Gastrocnemius medialis (tissue), 4 donors: ENCODE measurements at regions not wholly inside any gene's neighbourhood (a gene's known extent, or its start where the extent isn't known, plus 50 kb on each side); places are given as distances from the start of the nearest gene placed in this dataset.
"Not testable (repeated sequence)": the region's sequence is repeated elsewhere in the genome, so short reads cannot be mapped to it uniquely, and the experiment has no call there.

Experiments
- ATAC-seq, 2 donors: fragments of 150-250 bp; one replicate each; pipeline ENCODE4 v1.9.1; 2016
- DNase-seq, 2 donors: peaks; one replicate each; pipeline ENCODE4 v3.0.0-alpha.2; 2019
- H3K27ac ChIP-seq, 4 donors: fragments of 200-600 bp; sonication (generic); 1 replicate in 1 of 4; 2 replicates in 3 of 4; pipeline ENCODE4 v1.5.1; 2016 to 2018; ENCODE audit warnings: mild to moderate bottlenecking in 2 of 4, moderate library complexity in 1 of 4
- H3K27me3 ChIP-seq, 3 donors: fragments of 200-600 bp; sonication (generic) in 2 of 3; 1 replicate in 1 of 3; 2 replicates in 2 of 3; pipeline versions ENCODE4 v1.5.1 to v1.6.0; 2016 to 2019; ENCODE audit warnings: mild to moderate bottlenecking in 1 of 3, moderate library complexity in 1 of 3
- H3K36me3 ChIP-seq, 2 donors: fragments of 200-600 bp; sonication (generic) in 1 of 2; one replicate each; pipeline ENCODE4 v1.5.1; 2017 to 2018
- H3K4me1 ChIP-seq, 2 donors: fragments of 200-600 bp; sonication (generic) in 1 of 2; one replicate each; pipeline ENCODE4 v1.5.1; 2016 to 2017; ENCODE audit warnings: mild to moderate bottlenecking in 2 of 2
- H3K4me3 ChIP-seq, 4 donors: fragments of 200-600 bp; sonication (generic) in 3 of 4; 1 replicate in 1 of 4; 2 replicates in 3 of 4; pipeline ENCODE4 v1.5.1; 2016 to 2019; ENCODE audit warnings: mild to moderate bottlenecking in 2 of 4
- H3K9me3 ChIP-seq, 3 donors: fragments of 200-600 bp; sonication (generic) in 2 of 3; 1 replicate in 1 of 3; 2 replicates in 2 of 3; pipeline ENCODE4 v1.5.1; 2016 to 2019
- POLR2A ChIP-seq, 2 donors: fragments of 450-650 bp; IDR thresholded peaks; one replicate each; pipeline ENCODE4 v1.6.1; 2017; ENCODE audit warnings: antibody characterized with exemption in 2 of 2, mild to moderate bottlenecking in 2 of 2, moderate library complexity in 2 of 2
- in situ Hi-C, 4 donors: fragments of 200-750 bp; cut with MboI; loops; one replicate each; pipeline versions ENCODE4 v1.15.0 to v1.8.0; 2017; ENCODE audit warnings: low sequenced_read_pairs in 4 of 4
- intact Hi-C: fragments of 100-400 bp; cut with DNase I; formaldehyde crosslinking; loops from one replicate; pipeline ENCODE4 v1.15.1; 2023; ENCODE audit warnings: low total_unique reads
- TF ChIP-seq, protein P1 (sequence below), 5 experiments: fragments of 450-650 bp in 3 of 5; fragments of 200-600 bp in 2 of 5; sonication (generic) in 2 of 5; IDR thresholded peaks in 4 of 5; conservative IDR thresholded peaks in 1 of 5; 1 replicate in 4 of 5; 2 replicates in 1 of 5; pipeline ENCODE4 v1.5.1; 2016 to 2019; ENCODE audit warnings: antibody characterized with exemption in 5 of 5, mild to moderate bottlenecking in 3 of 5, moderate library complexity in 3 of 5

DNA sequence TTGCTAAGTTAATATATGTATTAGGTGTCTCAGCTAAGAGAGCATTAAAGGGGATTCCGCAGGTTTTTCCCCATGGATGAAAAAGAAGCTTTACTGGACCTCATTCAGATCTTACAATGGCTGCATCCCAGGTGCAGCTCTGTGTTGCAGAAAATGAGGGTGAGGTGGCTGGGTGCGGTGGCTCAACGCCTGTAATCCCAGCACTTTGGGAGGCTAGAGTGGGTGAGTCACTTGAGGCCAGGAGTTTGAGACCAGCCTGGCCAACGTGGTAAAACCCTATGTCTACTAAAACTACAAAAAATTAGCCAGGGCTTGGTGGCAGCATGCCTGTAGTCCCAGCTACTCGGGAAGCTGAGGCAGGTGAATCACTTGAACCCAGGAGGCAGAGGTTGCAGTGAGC lies 58.5 kb upstream of the MORC3 start:
- no peaks in the 10 kb centered on the region for H3K9me3 ChIP-seq
- peaks cover 4 to 8% of the 10 kb centered on the region in 2 donors for H3K4me1 ChIP-seq
- H3K27ac ChIP-seq: no peak overlapping the region
- intact Hi-C loops (loop anchor here (5.0 kb wide), 1 partner anchor 71 kb away; no protein-coding TSS in a partner anchor), in situ Hi-C loops (no loop called here)
- DNase-seq: no peak
- no peak overlapping the region for H3K4me3 ChIP-seq
- no peak for ATAC-seq
- H3K27me3 ChIP-seq: no peaks in the 10 kb centered on the region
- TF ChIP-seq POLR2A (IDR thresholded peaks at IDR 0.05): no peak
- TF ChIP-seq, protein P1, sequence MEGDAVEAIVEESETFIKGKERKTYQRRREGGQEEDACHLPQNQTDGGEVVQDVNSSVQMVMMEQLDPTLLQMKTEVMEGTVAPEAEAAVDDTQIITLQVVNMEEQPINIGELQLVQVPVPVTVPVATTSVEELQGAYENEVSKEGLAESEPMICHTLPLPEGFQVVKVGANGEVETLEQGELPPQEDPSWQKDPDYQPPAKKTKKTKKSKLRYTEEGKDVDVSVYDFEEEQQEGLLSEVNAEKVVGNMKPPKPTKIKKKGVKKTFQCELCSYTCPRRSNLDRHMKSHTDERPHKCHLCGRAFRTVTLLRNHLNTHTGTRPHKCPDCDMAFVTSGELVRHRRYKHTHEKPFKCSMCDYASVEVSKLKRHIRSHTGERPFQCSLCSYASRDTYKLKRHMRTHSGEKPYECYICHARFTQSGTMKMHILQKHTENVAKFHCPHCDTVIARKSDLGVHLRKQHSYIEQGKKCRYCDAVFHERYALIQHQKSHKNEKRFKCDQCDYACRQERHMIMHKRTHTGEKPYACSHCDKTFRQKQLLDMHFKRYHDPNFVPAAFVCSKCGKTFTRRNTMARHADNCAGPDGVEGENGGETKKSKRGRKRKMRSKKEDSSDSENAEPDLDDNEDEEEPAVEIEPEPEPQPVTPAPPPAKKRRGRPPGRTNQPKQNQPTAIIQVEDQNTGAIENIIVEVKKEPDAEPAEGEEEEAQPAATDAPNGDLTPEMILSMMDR (IDR thresholded peaks at IDR 0.05 in 4 of 5, conservative IDR thresholded peaks at IDR 0.05 in 1 of 5): no peak
- peaks cover 0 to 27% of the 10 kb centered on the region in 2 donors for H3K36me3 ChIP-seq

GRCh38 chr21:36263797-36264196 lies 56.2 kb upstream of the MORC3 start:
- in situ Hi-C loops: no loop called here
- Histone ChIP-seq H3K27me3 (no peaks in the 10 kb centered on the region), H3K9me3 (no peaks in the 10 kb centered on the region), H3K27ac (no peak overlapping the region), H3K4me3 (no peak overlapping the region), H3K36me3 (peaks cover 0 to 17% of the 10 kb centered on the region in 2 donors), H3K4me1 (peaks cover 4 to 8% of the 10 kb centered on the region in 2 donors)
- no peak for DNase-seq
- intact Hi-C loops: loop anchor here (5.0 kb wide), 1 partner anchor 69 kb away; no protein-coding TSS in a partner anchor
- TF ChIP-seq, protein P1 (IDR thresholded peaks at IDR 0.05 in 4 of 5, conservative IDR thresholded peaks at IDR 0.05 in 1 of 5): no peak
- TF ChIP-seq POLR2A (IDR thresholded peaks at IDR 0.05): no peak
- no peak for ATAC-seq

GRCh38 chr21:36265431-36265830 lies 54.6 kb upstream of the MORC3 start:
- TF ChIP-seq, protein P1 (IDR thresholded peaks at IDR 0.05 in 4 of 5, conservative IDR thresholded peaks at IDR 0.05 in 1 of 5): no peak
- in situ Hi-C loops: no loop called here
- intact Hi-C loops: no loop called here
- Histone ChIP-seq H3K27me3 (no peaks in the 10 kb centered on the region), H3K36me3 (peaks cover 0 to 17% of the 10 kb centered on the region in 2 donors), H3K4me3 (no peak overlapping the region), H3K27ac (no peak overlapping the region), H3K4me1 (peaks cover 0 to 4% of the 10 kb centered on the region in 2 donors), H3K9me3 (no peaks in the 10 kb centered on the region)
- DNase-seq (no peak), ATAC-seq (no peak)

DNA sequence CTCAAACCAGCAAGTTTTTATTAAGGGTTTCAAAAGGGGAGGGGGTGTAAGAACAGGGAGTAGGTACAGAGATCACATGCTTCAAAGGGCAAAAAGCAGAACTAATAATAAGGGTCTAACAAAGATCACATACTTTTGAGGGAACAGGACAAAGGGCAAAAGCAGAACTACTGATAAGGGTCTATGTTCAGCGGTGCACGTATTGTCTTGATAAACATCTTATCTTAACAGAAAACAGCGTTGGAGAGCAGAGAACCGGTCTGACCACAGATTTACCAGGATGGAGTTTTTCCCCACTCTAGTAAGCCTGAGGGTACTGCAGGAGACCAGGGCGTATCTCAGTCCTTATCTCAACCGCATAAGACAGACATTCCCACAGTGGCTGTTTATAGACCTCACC lies 52.2 kb upstream of the MORC3 start:
- H3K9me3 ChIP-seq, intact Hi-C loops, H3K4me3 ChIP-seq, in situ Hi-C loops, ATAC-seq, H3K27ac ChIP-seq, H3K4me1 ChIP-seq, DNase-seq, H3K27me3 ChIP-seq: not testable (repeated sequence)
- H3K36me3 ChIP-seq: peaks cover 0 to 14% of the 10 kb centered on the region in 2 donors

DNA sequence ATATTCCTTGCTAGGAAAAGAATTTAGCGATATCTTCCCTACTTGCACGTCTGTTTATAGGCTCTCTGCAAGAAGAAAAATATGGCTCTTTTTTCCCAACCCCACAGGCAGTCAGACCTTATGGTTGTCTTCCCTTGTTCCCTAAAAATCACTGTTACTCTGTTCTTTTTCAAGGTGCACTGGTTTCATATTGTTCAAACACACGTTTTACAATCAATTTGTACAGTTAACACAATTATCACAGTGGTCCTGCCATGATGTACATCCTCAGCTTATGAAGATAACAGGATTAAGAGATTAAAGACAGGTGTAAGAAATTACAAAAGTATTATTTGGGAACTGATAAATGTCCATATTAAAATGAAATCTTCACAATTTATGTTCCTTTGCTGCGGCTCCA lies 51.7 kb upstream of the MORC3 start:
- intact Hi-C loops, H3K4me1 ChIP-seq, DNase-seq, in situ Hi-C loops, H3K27me3 ChIP-seq, ATAC-seq, H3K4me3 ChIP-seq, H3K9me3 ChIP-seq, H3K27ac ChIP-seq: not testable (repeated sequence)
- peaks cover 0 to 14% of the 10 kb centered on the region in 2 donors for H3K36me3 ChIP-seq
